ENCODE measurements at regions not wholly inside any gene's neighbourhood (a gene's known extent, or its start where the extent isn't known, plus 50 kb on each side); places are given as distances from the start of the nearest gene placed in this dataset.

DNA sequence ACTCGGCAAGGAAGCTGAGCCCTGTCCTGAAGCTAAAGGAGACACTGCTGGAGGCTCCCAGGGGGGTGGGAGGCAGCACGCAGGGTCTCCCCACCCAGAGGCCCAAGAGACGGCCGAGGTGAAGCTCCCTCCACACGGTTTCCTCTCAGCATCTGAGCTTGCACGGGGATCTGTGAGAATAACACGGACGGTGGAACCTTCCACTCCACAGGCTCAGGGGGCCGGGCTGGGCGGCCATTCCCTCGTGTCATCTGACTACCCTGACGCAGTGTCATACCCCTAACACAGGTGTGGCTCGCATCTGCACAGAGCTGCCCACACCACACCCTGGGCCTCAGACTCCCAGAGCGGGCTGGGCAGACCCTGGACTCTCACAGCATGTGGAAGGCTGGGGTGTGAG is 409.7 kb downstream of the SHANK2 start:
- no peak for DNase-seq (ENCODE audit: low spot score)
- TF ChIP-seq, protein P1, sequence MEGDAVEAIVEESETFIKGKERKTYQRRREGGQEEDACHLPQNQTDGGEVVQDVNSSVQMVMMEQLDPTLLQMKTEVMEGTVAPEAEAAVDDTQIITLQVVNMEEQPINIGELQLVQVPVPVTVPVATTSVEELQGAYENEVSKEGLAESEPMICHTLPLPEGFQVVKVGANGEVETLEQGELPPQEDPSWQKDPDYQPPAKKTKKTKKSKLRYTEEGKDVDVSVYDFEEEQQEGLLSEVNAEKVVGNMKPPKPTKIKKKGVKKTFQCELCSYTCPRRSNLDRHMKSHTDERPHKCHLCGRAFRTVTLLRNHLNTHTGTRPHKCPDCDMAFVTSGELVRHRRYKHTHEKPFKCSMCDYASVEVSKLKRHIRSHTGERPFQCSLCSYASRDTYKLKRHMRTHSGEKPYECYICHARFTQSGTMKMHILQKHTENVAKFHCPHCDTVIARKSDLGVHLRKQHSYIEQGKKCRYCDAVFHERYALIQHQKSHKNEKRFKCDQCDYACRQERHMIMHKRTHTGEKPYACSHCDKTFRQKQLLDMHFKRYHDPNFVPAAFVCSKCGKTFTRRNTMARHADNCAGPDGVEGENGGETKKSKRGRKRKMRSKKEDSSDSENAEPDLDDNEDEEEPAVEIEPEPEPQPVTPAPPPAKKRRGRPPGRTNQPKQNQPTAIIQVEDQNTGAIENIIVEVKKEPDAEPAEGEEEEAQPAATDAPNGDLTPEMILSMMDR (IDR thresholded peaks at IDR 0.05; ENCODE audit: borderline replicate concordance, control extremely low read depth, extremely low read depth, insufficient read depth, missing control alignments) = no peak
- in situ Hi-C loops (cut with MboI; ENCODE audit: low sequenced_read_pairs, unreplicated experiment) = no loop called here

- in situ Hi-C loops (cut with MboI; ENCODE audit: low sequenced_read_pairs, unreplicated experiment) = no loop called here
- DNase-seq (ENCODE audit: low spot score) = no peak
Observed at GRCh38 chr11:70843906-70844305, 408.5 kb downstream of the SHANK2 start.

DNA sequence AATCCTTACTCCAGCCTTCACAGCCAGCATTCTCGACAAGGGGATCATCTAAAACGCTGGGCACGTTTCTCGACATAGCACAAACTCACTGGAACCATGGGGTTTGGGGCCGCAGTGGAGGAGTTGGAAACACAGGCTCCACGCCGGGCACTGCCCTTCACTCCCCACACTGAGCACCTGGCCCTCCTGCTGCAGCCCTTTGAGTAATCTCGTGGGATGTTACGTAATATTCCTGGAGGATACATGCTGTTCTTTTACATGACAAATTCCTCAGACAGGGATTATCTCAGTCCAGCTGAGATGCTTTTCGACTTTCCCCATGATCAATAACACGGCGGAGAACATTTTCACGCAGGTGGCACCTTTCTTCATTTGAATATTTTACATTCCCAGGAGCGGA is 408.0 kb downstream of the SHANK2 start:
- in situ Hi-C loops (cut with MboI; ENCODE audit: low sequenced_read_pairs, unreplicated experiment) = no loop called here
- TF ChIP-seq, protein P1 (IDR thresholded peaks at IDR 0.05; ENCODE audit: borderline replicate concordance, control extremely low read depth, extremely low read depth, insufficient read depth, missing control alignments) = no peak
- DNase-seq (ENCODE audit: low spot score) = no peak

More at GRCh38 chr11:70843906-70844305, 408.5 kb downstream of the SHANK2 start:
- TF ChIP-seq, protein P1 (IDR thresholded peaks at IDR 0.05; ENCODE audit: borderline replicate concordance, control extremely low read depth, extremely low read depth, insufficient read depth, missing control alignments) = no peak

DNA sequence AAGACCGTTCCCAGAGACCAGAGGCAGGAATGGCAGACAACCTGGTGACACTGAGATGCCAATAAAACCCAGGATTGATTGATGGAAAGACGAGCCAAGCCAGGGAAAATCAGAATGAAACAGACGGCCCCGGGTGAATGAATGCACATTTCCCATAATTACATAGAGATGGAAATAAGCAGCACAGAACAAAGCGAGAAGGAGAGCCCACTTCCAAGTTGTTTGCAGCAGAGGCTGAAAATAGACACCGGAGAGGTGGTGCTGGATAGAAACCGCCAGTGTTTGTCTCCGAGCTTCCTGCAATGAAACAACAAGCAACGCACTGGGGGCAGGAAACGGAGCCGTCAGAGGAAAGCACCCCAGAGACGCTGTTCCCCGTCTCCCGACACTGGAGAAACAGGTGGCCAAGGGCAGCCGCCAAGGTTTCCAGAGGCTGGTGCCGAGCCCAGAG is 406.8 kb downstream of the SHANK2 start:
- in situ Hi-C loops (cut with MboI; ENCODE audit: low sequenced_read_pairs, unreplicated experiment) = no loop called here
- DNase-seq (ENCODE audit: low spot score) = no peak
- TF ChIP-seq, protein P1 (IDR thresholded peaks at IDR 0.05; ENCODE audit: borderline replicate concordance, control extremely low read depth, extremely low read depth, insufficient read depth, missing control alignments) = no peak

GRCh38 chr11:70846781-70847655 is 405.4 kb downstream of the SHANK2 start:
- DNase-seq (ENCODE audit: low spot score) = no peak
- in situ Hi-C loops (cut with MboI; ENCODE audit: low sequenced_read_pairs, unreplicated experiment) = no loop called here
- TF ChIP-seq, protein P1 (IDR thresholded peaks at IDR 0.05; ENCODE audit: borderline replicate concordance, control extremely low read depth, extremely low read depth, insufficient read depth, missing control alignments) = no peak

DNA sequence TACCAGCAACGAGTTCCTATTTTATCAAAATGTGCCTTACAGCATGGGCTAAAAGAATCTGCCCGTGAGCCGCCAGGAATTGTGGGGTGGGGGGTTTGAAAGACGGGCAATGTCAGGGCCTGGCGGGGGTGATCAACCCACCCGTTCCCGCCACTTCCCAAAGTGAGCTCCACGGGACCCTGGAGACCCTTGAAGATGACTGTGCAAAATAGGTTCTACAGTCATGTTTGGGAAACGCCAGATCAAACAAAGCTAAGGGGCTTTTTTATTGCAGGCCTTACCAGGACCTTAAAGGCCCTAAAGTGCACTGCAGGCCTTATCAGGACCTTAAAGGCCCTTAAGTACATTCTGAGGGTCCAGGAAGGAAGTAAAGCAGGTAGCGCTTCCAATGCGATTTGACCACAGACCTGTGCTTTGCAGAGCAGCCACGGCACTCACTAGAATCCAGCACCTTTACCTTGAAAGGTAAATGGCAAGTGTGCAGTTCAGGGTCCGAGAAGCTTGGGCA is 404.1 kb downstream of the SHANK2 start:
- in situ Hi-C loops (cut with MboI; ENCODE audit: low sequenced_read_pairs, unreplicated experiment) = no loop called here
- TF ChIP-seq, protein P1 (IDR thresholded peaks at IDR 0.05; ENCODE audit: borderline replicate concordance, control extremely low read depth, extremely low read depth, insufficient read depth, missing control alignments) = no peak
- no peak for DNase-seq (ENCODE audit: low spot score)
